Subcutaneous abdominal adipose tissue (tissue), 5 donors: ENCODE measurements at regions not wholly inside any gene's neighbourhood (a gene's known extent, or its start where the extent isn't known, plus 50 kb on each side); places are given as distances from the start of the nearest gene placed in this dataset.

ENCODE experiments used
- H3K27ac ChIP-seq: one replicate; pipeline ENCODE4 v1.7.0; 2013; ENCODE audit warnings: low read depth, mild to moderate bottlenecking, inconsistent platforms, low read length, moderate library complexity
- H3K27me3 ChIP-seq, 5 donors: one replicate each; pipeline ENCODE4 v1.7.0; 2013; ENCODE audit warnings: low read length in 5 of 5, inconsistent platforms in 1 of 5; ENCODE audit not compliant: control insufficient read depth in 5 of 5, insufficient read depth in 4 of 5
- H3K36me3 ChIP-seq, 5 donors: one replicate each; pipeline ENCODE4 v1.7.0; 2013; ENCODE audit warnings: low read length in 5 of 5; ENCODE audit not compliant: control insufficient read depth in 5 of 5, insufficient read depth in 5 of 5
- H3K4me1 ChIP-seq, 5 donors: one replicate each; pipeline ENCODE4 v1.7.0; 2013; ENCODE audit warnings: low read length in 5 of 5, mild to moderate bottlenecking in 3 of 5, moderate library complexity in 1 of 5; ENCODE audit not compliant: control insufficient read depth in 5 of 5, insufficient read depth in 5 of 5
- H3K4me3 ChIP-seq, 5 donors: one replicate each; pipeline ENCODE4 v1.7.0; 2013; ENCODE audit warnings: low read length in 5 of 5, low read depth in 1 of 5
- H3K9ac ChIP-seq, 5 donors: one replicate each; pipeline ENCODE4 v1.7.0; 2013; ENCODE audit warnings: low read length in 5 of 5, mild to moderate bottlenecking in 4 of 5, moderate library complexity in 3 of 5
- H3K9me3 ChIP-seq, 5 donors: one replicate each; pipeline ENCODE4 v1.7.0; 2013; ENCODE audit warnings: low read length in 5 of 5; ENCODE audit not compliant: control insufficient read depth in 5 of 5
- donor health status: healthy.
- donor health status: healthy.
- donor health status: healthy.
- donor health status: healthy.
- donor health status: healthy.

- H3K9ac ChIP-seq = no peak overlapping the region
- H3K9me3 ChIP-seq = no peaks in the 10 kb centered on the region
- H3K36me3 ChIP-seq = no peaks in the 10 kb centered on the region
- peaks cover 0 to 2% (median 0%) of the 10 kb centered on the region in 5 donors for H3K4me1 ChIP-seq
- no peak overlapping the region for H3K27ac ChIP-seq
- peaks cover 0 to 11% (median 0%) of the 10 kb centered on the region in 5 donors for H3K27me3 ChIP-seq
- no peak overlapping the region for H3K4me3 ChIP-seq
These were observed 105.5 kb upstream of the HDAC4 start for GRCh38 chr2:239506101-239506857.

GRCh38 chr2:239504643-239505235 lies 103.9 kb upstream of the HDAC4 start:
- H3K36me3 ChIP-seq = no peaks in the 10 kb centered on the region
- H3K4me1 ChIP-seq = peaks cover 1 to 16% (median 11%) of the 10 kb centered on the region in 5 donors
- H3K9ac ChIP-seq = no peak overlapping the region
- H3K27ac ChIP-seq = no peak overlapping the region
- peaks cover 0 to 14% (median 5%) of the 10 kb centered on the region in 5 donors for H3K27me3 ChIP-seq
- no peaks in the 10 kb centered on the region for H3K9me3 ChIP-seq
- H3K4me3 ChIP-seq = no peak overlapping the region

DNA sequence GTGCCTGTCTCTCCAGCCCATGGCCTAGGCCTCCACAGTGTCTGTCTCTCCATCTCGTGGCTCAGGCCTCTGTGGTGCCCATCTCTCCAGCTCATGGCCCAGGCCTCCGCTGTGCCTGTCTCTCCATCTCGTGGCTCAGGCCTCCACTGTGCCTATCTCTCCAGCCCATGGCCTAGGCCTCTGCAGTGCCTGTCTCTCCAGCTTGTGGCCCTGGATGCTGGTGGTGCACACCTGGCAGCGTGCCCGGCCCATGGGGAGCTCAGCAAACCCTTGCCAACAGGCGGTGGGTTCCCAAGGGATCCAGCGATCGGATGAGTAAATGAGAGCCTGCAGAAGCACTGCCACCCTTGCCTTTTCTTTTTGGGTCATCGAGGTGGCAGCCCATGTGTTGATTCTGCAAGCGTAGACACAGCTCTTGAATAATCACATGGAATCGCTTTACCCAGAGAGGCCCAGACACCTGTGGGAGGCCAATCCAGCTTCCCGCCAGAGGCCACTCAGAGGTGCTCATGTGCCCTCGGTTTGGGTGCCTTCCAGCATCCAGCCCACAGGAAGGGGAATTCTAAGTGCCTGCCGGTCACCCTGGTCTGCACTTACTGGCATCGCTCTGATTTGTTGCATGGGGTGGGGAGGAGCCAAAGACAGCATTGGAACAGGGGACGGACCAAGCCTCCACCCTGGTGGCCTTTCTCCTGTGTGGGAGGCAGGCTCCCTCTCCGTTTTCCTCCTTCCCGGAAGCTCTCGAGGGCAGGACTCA lies 101.8 kb upstream of the HDAC4 start:
- Histone ChIP-seq H3K27ac (no peak overlapping the region), H3K27me3 (peaks cover 0 to 21% (median 5%) of the 10 kb centered on the region in 5 donors), H3K9ac (no peak overlapping the region), H3K9me3 (no peaks in the 10 kb centered on the region), H3K4me3 (no peak overlapping the region), H3K36me3 (no peaks in the 10 kb centered on the region), H3K4me1 (peaks cover 7 to 31% (median 23%) of the 10 kb centered on the region in 5 donors)

- Histone ChIP-seq H3K36me3 (no peaks in the 10 kb centered on the region), H3K9ac (no peak overlapping the region), H3K27ac (no peak overlapping the region), H3K4me1 (peaks cover 7 to 31% (median 23%) of the 10 kb centered on the region in 5 donors), H3K27me3 (peaks cover 0 to 36% (median 19%) of the 10 kb centered on the region in 5 donors), H3K4me3 (peak overlapping the region in 1 of 5 donors; percentile 38), H3K9me3 (no peaks in the 10 kb centered on the region)
These were observed 100.0 kb upstream of the HDAC4 start for GRCh38 chr2:239500574-239501550.

DNA sequence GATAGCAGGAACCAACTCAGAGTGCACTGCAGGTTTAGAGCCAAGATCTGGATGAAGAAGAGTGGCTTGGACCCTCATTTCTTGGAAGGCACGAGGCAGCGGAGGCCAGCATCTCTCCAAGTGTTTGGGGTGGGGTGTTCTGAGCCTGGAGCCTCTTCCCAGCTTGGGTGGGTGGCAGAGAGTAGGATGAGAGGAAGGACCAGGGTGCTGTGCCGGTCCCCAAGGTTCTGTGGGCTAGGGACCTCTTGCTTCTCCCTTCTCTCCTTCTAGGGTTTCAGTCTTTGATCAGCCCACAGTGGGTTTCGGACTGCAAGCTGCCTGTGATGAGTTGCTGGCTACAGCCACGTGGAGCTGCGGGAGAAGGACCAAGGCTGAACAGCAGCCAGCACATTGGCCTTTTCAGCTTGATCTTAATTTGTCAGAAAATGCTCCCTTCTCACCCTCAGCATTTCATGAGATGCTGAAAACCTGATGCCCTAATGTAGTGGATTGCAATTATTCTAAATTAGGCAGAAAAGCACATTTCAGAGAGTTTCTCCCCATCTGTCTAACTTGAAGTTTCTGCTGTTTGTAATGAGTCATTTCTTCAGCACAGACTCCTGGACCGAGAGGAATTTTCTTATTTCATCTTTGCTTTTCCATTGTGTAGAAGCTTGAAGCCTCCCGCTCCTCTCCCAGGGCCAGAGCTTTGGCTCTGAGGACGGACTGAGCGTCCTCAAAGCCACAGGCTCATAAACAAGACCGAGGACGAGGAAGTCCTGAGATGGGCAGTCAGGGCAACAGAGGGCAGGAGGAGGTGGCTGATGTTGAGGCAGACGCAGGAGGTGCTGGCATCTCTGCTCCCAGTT lies 99.1 kb upstream of the HDAC4 start:
- H3K4me1 ChIP-seq = peaks cover 7 to 31% (median 23%) of the 10 kb centered on the region in 5 donors
- H3K9me3 ChIP-seq = no peaks in the 10 kb centered on the region
- no peaks in the 10 kb centered on the region for H3K36me3 ChIP-seq
- H3K27me3 ChIP-seq = peaks cover 0 to 39% (median 20%) of the 10 kb centered on the region in 5 donors
- peak overlapping the region in 1 of 5 donors; percentile 38 for H3K4me3 ChIP-seq
- no peak overlapping the region for H3K27ac ChIP-seq
- no peak overlapping the region for H3K9ac ChIP-seq

- H3K27ac ChIP-seq = no peak overlapping the region
- H3K9me3 ChIP-seq = no peaks in the 10 kb centered on the region
- peaks cover 7 to 31% (median 23%) of the 10 kb centered on the region in 5 donors for H3K4me1 ChIP-seq
- H3K36me3 ChIP-seq = no peaks in the 10 kb centered on the region
- no peak overlapping the region for H3K9ac ChIP-seq
- H3K27me3 ChIP-seq = peaks cover 0 to 40% (median 20%) of the 10 kb centered on the region in 5 donors
- no peak overlapping the region for H3K4me3 ChIP-seq
These were observed 98.3 kb upstream of the HDAC4 start for GRCh38 chr2:239498981-239499634.

- H3K27me3 ChIP-seq = peaks cover 0 to 38% (median 20%) of the 10 kb centered on the region in 5 donors
- H3K9ac ChIP-seq = no peak overlapping the region
- H3K9me3 ChIP-seq = no peaks in the 10 kb centered on the region
- no peak overlapping the region for H3K27ac ChIP-seq
- H3K4me3 ChIP-seq = no peak overlapping the region
- no peaks in the 10 kb centered on the region for H3K36me3 ChIP-seq
- peaks cover 7 to 31% (median 23%) of the 10 kb centered on the region in 5 donors for H3K4me1 ChIP-seq
These were observed 97.8 kb upstream of the HDAC4 start for GRCh38 chr2:239498576-239498975.

DNA sequence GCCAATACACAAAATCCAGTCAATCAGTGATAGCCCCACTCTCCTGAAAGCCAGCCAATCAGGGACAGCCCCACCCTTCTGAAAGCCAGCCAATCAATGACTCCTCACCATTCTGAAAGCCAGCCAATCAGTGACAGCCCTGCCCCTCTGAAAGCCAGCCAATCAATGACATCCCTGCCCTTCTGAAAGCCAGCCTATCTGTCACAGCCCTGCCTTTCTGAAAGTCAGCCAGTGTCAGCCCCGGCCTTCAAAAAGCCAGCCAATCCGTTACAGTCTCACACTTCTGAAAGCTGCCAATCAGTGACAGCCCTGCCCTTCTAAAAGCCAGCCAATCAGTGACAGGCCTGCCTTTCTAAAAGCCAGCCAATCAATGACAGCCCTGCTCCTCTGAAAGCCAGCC lies 95.9 kb upstream of the HDAC4 start:
- Histone ChIP-seq H3K27me3 (peaks cover 0 to 34% (median 20%) of the 10 kb centered on the region in 5 donors), H3K27ac (no peak overlapping the region), H3K9ac (no peak overlapping the region), H3K36me3 (no peaks in the 10 kb centered on the region), H3K4me1 (peaks cover 7 to 31% (median 23%) of the 10 kb centered on the region in 5 donors), H3K4me3 (no peak overlapping the region), H3K9me3 (no peaks in the 10 kb centered on the region)
